IMR-90 (cell line): ENCODE measurements at regions not wholly inside any gene's neighbourhood (a gene's known extent, or its start where the extent isn't known, plus 50 kb on each side); places are given as distances from the start of the nearest gene placed in this dataset.

Experiments used
- ATAC-seq: fragments of 200-7000 bp; cut with Tn5 transposase; 2 replicates; pipeline ENCODE4 v1.9.1; 2020; ENCODE audit warnings: low read depth, mild to moderate bottlenecking, moderate library complexity
- BruUV-seq: library from RNA; stranded (reverse); fragments of 400-500 nt; replicated peaks from 2 replicates; lab custom pipeline; 2021; lab: Mats Ljungman, UMichigan
- CTCF ChIA-PET: fragments of 300-600 bp; formaldehyde crosslinking; extraction: SDS; loops from one replicate; lab custom pipeline; 2021; ENCODE audit warnings: antibody characterized with exemption; lab: Yijun Ruan, JAX
- POLR2A ChIA-PET: fragments of 300-600 bp; sonication (Branson Sonifier 250); formaldehyde crosslinking; loops from one replicate; lab custom pipeline; 2022; ENCODE audit warnings: antibody characterized with exemption; ENCODE audit not compliant: unreplicated experiment; lab: Charles Lee
- DNase-seq: peaks from one replicate; pipeline ENCODE4 v3.0.0; 2013
- H2AFZ ChIP-seq: replicated peaks from 2 replicates; pipeline ENCODE3; 2013; ENCODE audit warnings: low read length, mild to moderate bottlenecking; ENCODE audit not compliant: poor library complexity
- H2AK5ac ChIP-seq: 2 replicates; pipeline ENCODE4 v1.6.1; 2013; ENCODE audit warnings: low read depth, low read length, inconsistent platforms
- H2AK9ac ChIP-seq: replicated peaks from 2 replicates; pipeline ENCODE3; 2013; ENCODE audit warnings: mild to moderate bottlenecking, low read depth, low read length, moderate library complexity; ENCODE audit not compliant: poor library complexity
- H2BK120ac ChIP-seq: 2 replicates; pipeline ENCODE4 v1.6.1; 2013; ENCODE audit warnings: low read depth, low read length, inconsistent platforms
- H2BK15ac ChIP-seq: 3 replicates; pipeline ENCODE4 v1.6.1; 2013; ENCODE audit warnings: low read depth, low read length, inconsistent platforms
- H2BK20ac ChIP-seq: 2 replicates; pipeline ENCODE4 v1.6.1; 2013; ENCODE audit warnings: low read depth, mild to moderate bottlenecking, inconsistent platforms, low read length, moderate library complexity
- H2BK5ac ChIP-seq: 2 replicates; pipeline ENCODE4 v1.6.1; 2013; ENCODE audit warnings: mild to moderate bottlenecking, low read depth, low read length, inconsistent platforms; ENCODE audit not compliant: poor library complexity, severe bottlenecking
- H3K14ac ChIP-seq: replicated peaks from 2 replicates; pipeline ENCODE4 v1.6.1; 2013; ENCODE audit warnings: low read depth, low read length, inconsistent platforms
- H3K18ac ChIP-seq: 2 replicates; pipeline ENCODE4 v1.6.1; 2013; ENCODE audit warnings: low read depth, low read length, control low read depth
- H3K23ac ChIP-seq: 2 replicates; pipeline ENCODE4 v1.6.1; 2013; ENCODE audit warnings: low read depth, low read length, inconsistent platforms
- H3K27ac ChIP-seq: 2 replicates; pipeline ENCODE4 v1.5.1; 2013; ENCODE audit warnings: mild to moderate bottlenecking, control low read depth, low read length; ENCODE audit not compliant: insufficient read depth
- H3K27me3 ChIP-seq: 2 replicates; pipeline ENCODE4 v1.6.1; 2013; ENCODE audit warnings: low read length; ENCODE audit not compliant: control insufficient read depth, insufficient read depth
- H3K36me3 ChIP-seq: 2 replicates; pipeline ENCODE4 v1.6.1; 2013; ENCODE audit warnings: low read length, mixed read lengths; ENCODE audit not compliant: control insufficient read depth, insufficient read depth
- H3K4ac ChIP-seq: 2 replicates; pipeline ENCODE4 v1.6.1; 2013; ENCODE audit warnings: low read depth, low read length, inconsistent platforms
- H3K4me1 ChIP-seq: 2 replicates; pipeline ENCODE4 v1.6.1; 2013; ENCODE audit warnings: low read length, mixed read lengths; ENCODE audit not compliant: control insufficient read depth, insufficient read depth
- H3K4me2 ChIP-seq: 2 replicates; pipeline ENCODE4 v1.6.1; 2013; ENCODE audit warnings: low read depth, mild to moderate bottlenecking, control low read depth, low read length, moderate library complexity
- H3K4me3 ChIP-seq: 2 replicates; pipeline ENCODE4 v1.5.1; 2013; ENCODE audit warnings: low read depth, mild to moderate bottlenecking, control low read depth, low read length, moderate library complexity; ENCODE audit not compliant: insufficient read depth
- H3K56ac ChIP-seq: 2 replicates; pipeline ENCODE4 v1.6.1; 2013; ENCODE audit warnings: low read length, inconsistent platforms; ENCODE audit not compliant: insufficient read depth; ENCODE audit errors: extremely low read depth
- H3K79me1 ChIP-seq, 2 experiments: 2 replicates each; pipeline ENCODE4 v1.6.1; 2013; ENCODE audit warnings: low read length in 2 of 2, inconsistent platforms in 1 of 2, low read depth in 1 of 2
- H3K9ac ChIP-seq: 2 replicates; pipeline ENCODE4 v1.6.1; 2013; ENCODE audit warnings: low read depth, low read length, control low read depth
- H3K9me1 ChIP-seq: 2 replicates; pipeline ENCODE4 v1.6.1; 2013; ENCODE audit warnings: low read length, inconsistent platforms; ENCODE audit not compliant: insufficient read depth
- H3K9me3 ChIP-seq: 2 replicates; pipeline ENCODE4 v1.6.1; 2013; ENCODE audit warnings: low read length; ENCODE audit not compliant: control insufficient read depth, insufficient read depth
- H4K20me1 ChIP-seq: 2 replicates; pipeline ENCODE4 v1.6.1; 2013; ENCODE audit warnings: low read length, inconsistent platforms; ENCODE audit not compliant: insufficient read depth
- H4K5ac ChIP-seq: 2 replicates; pipeline ENCODE4 v1.6.1; 2013; ENCODE audit warnings: mild to moderate bottlenecking, low read depth, low read length, control low read depth
- H4K8ac ChIP-seq, 2 experiments: 2 replicates each; pipeline ENCODE4 v1.6.1; 2013; ENCODE audit warnings: low read depth in 2 of 2, low read length in 2 of 2, control low read depth in 1 of 2, inconsistent platforms in 1 of 2
- H4K91ac ChIP-seq: 2 replicates; pipeline ENCODE4 v1.6.1; 2013; ENCODE audit warnings: low read depth, low read length, inconsistent platforms; ENCODE audit not compliant: insufficient read depth
- BHLHE40 ChIP-seq: fragments of 150-350 bp; IDR thresholded peaks from 2 replicates; pipeline ENCODE4 v1.6.1; 2016; ENCODE audit warnings: mild to moderate bottlenecking, low read depth, low read length
- CEBPB ChIP-seq: IDR thresholded peaks from 2 replicates; pipeline ENCODE4 v1.6.1; 2012; ENCODE audit warnings: low read depth, low read length, improper control_type of control experiment
- FOS ChIP-seq: fragments of 150-350 bp; IDR thresholded peaks from 2 replicates; pipeline ENCODE4 v1.6.1; 2016; ENCODE audit warnings: low read depth, low read length
- POLR2A ChIP-seq: IDR thresholded peaks from 2 replicates; pipeline ENCODE4 v1.6.1; 2012; ENCODE audit warnings: mild to moderate bottlenecking, low read depth, low read length
- RFX5 ChIP-seq: IDR thresholded peaks from 2 replicates; pipeline ENCODE4 v1.8.0; 2012; ENCODE audit warnings: low read depth, mild to moderate bottlenecking, low read length, moderate library complexity
- SMC3 ChIP-seq: fragments of 150-350 bp; IDR thresholded peaks from 2 replicates; pipeline ENCODE4 v1.6.1; 2016; ENCODE audit warnings: low read depth, mild to moderate bottlenecking, antibody characterized with exemption, low read length, moderate library complexity
- WGBS, 2 experiments: methylation state at CpG; one replicate each; pipeline versions ENCODE4 v1.1.5 to v1.1.7; 2013; ENCODE audit warnings: missing lambda C conversion rate in 2 of 2; ENCODE audit not compliant: insufficient read length in 1 of 2; ENCODE audit errors: extremely low coverage in 2 of 2; 5-methylcytosine and 5-hydroxymethylcytosine counted together
- dilution Hi-C: fragments of 300-500 bp; cut with HindIII; formaldehyde crosslinking; loops from one replicate; pipeline ENCODE4 v1.14.3; 2018; ENCODE audit warnings: low sequenced_read_pairs; ENCODE audit not compliant: unreplicated experiment
- in situ Hi-C: fragments of 300-500 bp; cut with MboI; formaldehyde crosslinking; loops from 3 replicates; pipeline ENCODE4 v1.14.3; 2019; ENCODE audit warnings: low sequenced_read_pairs, inconsistent platforms, mixed read lengths
- intact Hi-C: fragments of 100-400 bp; cut with micrococcal nuclease; formaldehyde crosslinking; loops from 2 replicates; pipeline ENCODE4 v1.10.0; 2022
- TF ChIP-seq, protein P1 (sequence below): fragments of 150-350 bp; IDR thresholded peaks from 2 replicates; pipeline ENCODE4 v1.6.1; 2017; ENCODE audit warnings: mild to moderate bottlenecking, antibody characterized with exemption, low read length, low read depth
- TF ChIP-seq, protein P2 (sequence below): fragments of 150-350 bp; IDR thresholded peaks from 2 replicates; pipeline ENCODE4 v1.6.1; 2016; ENCODE audit warnings: low read depth, mild to moderate bottlenecking, low read length, moderate library complexity, borderline replicate concordance

- H2BK120ac ChIP-seq, result peak overlapping the region; percentile 34
- H3K23ac ChIP-seq, result no peak overlapping the region
- intact Hi-C loops, result loop anchor here (1.0 to 10.0 kb wide), 4 partner anchors 71 to 833 kb away; no protein-coding TSS in a partner anchor
- CTCF ChIA-PET, result no interaction called here
- H3K9me1 ChIP-seq, result 0 out of 2 replicates have a peak, but pooled peaks cover 2% of the 10 kb centered on the region
- H3K18ac ChIP-seq, result peak overlapping the region; percentile 69; the same call in 1 of the 2 replicates
- no peak overlapping the region for H2AK5ac ChIP-seq
- no peak overlapping the region for H3K4me2 ChIP-seq
- no peaks in the 10 kb centered on the region for H3K79me1 ChIP-seq
- peak overlapping the region; percentile 30; the same call in 1 of the 2 replicates for H4K91ac ChIP-seq
- no peak overlapping the region for H4K5ac ChIP-seq
- H3K4me1 ChIP-seq, result peaks cover 9% of the 10 kb centered on the region
- H2AK9ac ChIP-seq, result no peak overlapping the region
- H3K36me3 ChIP-seq, result no peaks in the 10 kb centered on the region
- POLR2A ChIA-PET, result no interaction called here
- H4K20me1 ChIP-seq, result peaks cover 5% of the 10 kb centered on the region; the same call in 1 of the 2 replicates
- H3K9me3 ChIP-seq, result no peaks in the 10 kb centered on the region
- dilution Hi-C loops, result no loop called here
- no peak for ATAC-seq
- no peak overlapping the region for H3K27ac ChIP-seq
- no TSS peak for BruUV-seq
- H3K27me3 ChIP-seq, result no peaks in the 10 kb centered on the region; the same call in 1 of the 2 replicates
- H4K8ac ChIP-seq, result peak overlapping the region in 1 of 2 experiments; percentile 12; a peak in 1 of 4 replicates
- no peak overlapping the region for H2AFZ ChIP-seq
- peak overlapping the region; percentile 42; the same call in 2 of the 3 replicates for H2BK15ac ChIP-seq
- no CpG with 5 or more reads among the region's 1 CpG for WGBS, 2 experiments
- no peak overlapping the region for H3K14ac ChIP-seq
- in situ Hi-C loops, result loop anchor here (10.0 kb wide), 1 partner anchor 739 kb away; the partner anchor contains the start of gene ZNF608
- no peak overlapping the region for H3K4me3 ChIP-seq
- peak overlapping the region; percentile 33; the same call in 1 of the 2 replicates for H3K4ac ChIP-seq
- peak overlapping the region; percentile 73; the same call in 1 of the 2 replicates for H2BK20ac ChIP-seq
- TF ChIP-seq FOS, result no peak
- TF ChIP-seq BHLHE40, result no peak
- TF ChIP-seq, protein P1, sequence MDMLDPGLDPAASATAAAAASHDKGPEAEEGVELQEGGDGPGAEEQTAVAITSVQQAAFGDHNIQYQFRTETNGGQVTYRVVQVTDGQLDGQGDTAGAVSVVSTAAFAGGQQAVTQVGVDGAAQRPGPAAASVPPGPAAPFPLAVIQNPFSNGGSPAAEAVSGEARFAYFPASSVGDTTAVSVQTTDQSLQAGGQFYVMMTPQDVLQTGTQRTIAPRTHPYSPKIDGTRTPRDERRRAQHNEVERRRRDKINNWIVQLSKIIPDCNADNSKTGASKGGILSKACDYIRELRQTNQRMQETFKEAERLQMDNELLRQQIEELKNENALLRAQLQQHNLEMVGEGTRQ, result no peak
- TF ChIP-seq POLR2A, result no peak
- TF ChIP-seq, protein P2, sequence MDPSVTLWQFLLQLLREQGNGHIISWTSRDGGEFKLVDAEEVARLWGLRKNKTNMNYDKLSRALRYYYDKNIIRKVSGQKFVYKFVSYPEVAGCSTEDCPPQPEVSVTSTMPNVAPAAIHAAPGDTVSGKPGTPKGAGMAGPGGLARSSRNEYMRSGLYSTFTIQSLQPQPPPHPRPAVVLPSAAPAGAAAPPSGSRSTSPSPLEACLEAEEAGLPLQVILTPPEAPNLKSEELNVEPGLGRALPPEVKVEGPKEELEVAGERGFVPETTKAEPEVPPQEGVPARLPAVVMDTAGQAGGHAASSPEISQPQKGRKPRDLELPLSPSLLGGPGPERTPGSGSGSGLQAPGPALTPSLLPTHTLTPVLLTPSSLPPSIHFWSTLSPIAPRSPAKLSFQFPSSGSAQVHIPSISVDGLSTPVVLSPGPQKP, result no peak
- TF ChIP-seq RFX5, result no peak
- TF ChIP-seq SMC3, result no peak
- TF ChIP-seq CEBPB, result no peak
- H3K56ac ChIP-seq, result no peak overlapping the region
- DNase-seq, result no peak
- no peak overlapping the region for H3K9ac ChIP-seq
- no peak overlapping the region for H2BK5ac ChIP-seq
These were observed 737.2 kb upstream of the ZNF608 start for GRCh38 chr5:125483609-125484008.
